Activated naive CD4-positive, alpha-beta T cell treated with anti-CD3 and anti-CD28 coated beads for 36 hours (primary cell): ENCODE measurements at regions not wholly inside any gene's neighbourhood (a gene's known extent, or its start where the extent isn't known, plus 50 kb on each side); places are given as distances from the start of the nearest gene placed in this dataset.
A peak's percentile ranks its signal among the peaks of the same experiment; 100 is the strongest.
"Not testable (repeated sequence)": the region's sequence is repeated elsewhere in the genome, so short reads cannot be mapped to it uniquely, and the experiment has no call there.

Experiments
- CTCF ChIA-PET: fragments of 350-600 bp; sonication (Branson Sonifier 250); formaldehyde crosslinking; loops from one replicate; lab custom pipeline; 2021; ENCODE audit warnings: antibody characterized with exemption; lab: Charles Lee
- DNase-seq: peaks from one replicate; pipeline ENCODE4 v3.0.0-alpha.2; 2020
- H3K27ac Mint-ChIP-seq: one replicate; pipeline ENCODE4 v1.8.0; 2021; ENCODE audit warnings: mild to moderate bottlenecking, mixed read lengths
- H3K27me3 Mint-ChIP-seq: one replicate; pipeline ENCODE4 v1.8.0; 2021; ENCODE audit warnings: low read depth, mixed read lengths
- H3K36me3 Mint-ChIP-seq: one replicate; pipeline ENCODE4 v1.8.0; 2021; ENCODE audit warnings: low read depth, mixed read lengths
- H3K4me1 Mint-ChIP-seq: one replicate; pipeline ENCODE4 v1.8.0; 2021; ENCODE audit warnings: low read depth, mixed read lengths
- H3K4me3 Mint-ChIP-seq: one replicate; pipeline ENCODE4 v1.8.0; 2021; ENCODE audit warnings: mild to moderate bottlenecking, moderate library complexity, mixed read lengths
- H3K9me3 Mint-ChIP-seq: one replicate; pipeline ENCODE4 v1.8.0; 2021; ENCODE audit warnings: mixed read lengths
- intact Hi-C: fragments of 100-400 bp; cut with micrococcal nuclease; formaldehyde crosslinking; loops from one replicate; pipeline ENCODE4 v1.15.1; 2023

DNA sequence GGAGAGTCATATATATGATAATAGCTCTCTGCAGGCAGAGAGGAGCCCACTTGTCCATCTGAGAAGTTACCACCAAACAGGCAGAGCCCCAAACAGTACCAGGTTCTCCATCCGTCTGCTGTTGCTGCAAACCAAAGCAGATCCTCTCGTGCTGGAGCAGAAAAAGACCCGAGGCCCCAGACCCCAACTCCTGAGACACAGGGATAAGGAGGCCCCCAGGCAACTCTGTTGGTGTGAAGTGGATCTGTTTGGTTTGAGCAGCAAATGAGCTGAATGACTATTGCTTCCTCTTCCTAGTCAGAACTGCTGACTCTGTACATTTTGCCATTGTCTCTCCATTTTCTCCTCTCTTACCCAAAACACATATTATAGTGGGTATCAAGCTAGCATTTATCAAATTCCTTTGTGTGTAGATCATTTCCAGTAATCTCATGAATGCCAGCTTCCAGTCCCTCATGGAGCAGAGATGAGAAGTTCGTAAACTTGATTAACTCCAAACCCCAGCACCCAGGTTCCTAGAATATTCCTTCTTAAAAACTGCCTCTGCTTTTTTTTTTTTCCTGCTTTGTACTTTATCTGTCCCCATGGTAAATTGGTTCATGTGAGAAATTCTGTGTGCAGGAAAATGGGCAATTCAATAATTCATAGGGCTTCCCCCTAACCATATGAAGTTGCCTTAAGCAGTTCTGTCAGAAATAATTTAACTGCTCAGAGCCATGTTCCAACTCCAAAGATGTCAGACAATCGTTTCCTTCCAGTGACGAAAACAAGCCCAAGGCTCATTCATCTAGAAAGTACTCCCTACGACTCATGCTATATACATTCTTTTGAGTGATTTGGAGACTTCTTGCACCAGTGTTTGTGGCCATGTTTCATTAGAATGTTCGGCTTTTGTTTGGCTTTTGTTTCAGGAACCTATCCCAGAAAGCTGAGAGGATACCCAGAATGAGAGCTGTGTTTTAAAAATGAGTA, 98.6 kb upstream of the ATXN3L start:
- intact Hi-C loops, result no loop called here
- H3K27ac Mint-ChIP-seq, result no peak overlapping the region
- no peaks in the 10 kb centered on the region for H3K27me3 Mint-ChIP-seq
- H3K36me3 Mint-ChIP-seq, result no peaks in the 10 kb centered on the region
- DNase-seq, result no peak
- CTCF ChIA-PET, result interaction anchor here (0.8 kb wide), 1 partner anchor 471 kb away, joined by 3 read pairs; no protein-coding TSS in a partner anchor
- H3K4me3 Mint-ChIP-seq, result no peak overlapping the region
- H3K4me1 Mint-ChIP-seq, result peaks cover 3% of the 10 kb centered on the region
- H3K9me3 Mint-ChIP-seq, result no peaks in the 10 kb centered on the region

DNA sequence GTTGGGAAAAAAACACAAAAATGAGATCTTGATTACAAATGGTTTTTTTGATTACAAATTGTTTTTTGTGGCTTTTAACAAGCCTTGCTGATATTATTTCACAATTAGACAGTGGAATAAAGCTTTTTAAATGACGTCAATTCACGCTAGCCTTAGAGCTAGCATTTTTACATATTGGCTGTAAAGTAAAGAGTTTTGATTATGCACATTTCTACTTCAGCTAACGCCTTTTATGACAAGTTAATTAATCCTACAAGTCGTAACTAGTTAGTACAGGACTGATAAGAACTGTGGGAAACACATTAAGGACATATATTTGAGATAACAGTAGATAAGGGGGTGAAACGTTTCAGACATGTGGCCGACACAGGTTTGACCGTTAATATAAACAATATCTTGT, 95.7 kb upstream of the ATXN3L start:
- H3K9me3 Mint-ChIP-seq, result no peaks in the 10 kb centered on the region
- no peak overlapping the region for H3K27ac Mint-ChIP-seq
- no peak overlapping the region for H3K4me3 Mint-ChIP-seq
- peaks cover 3% of the 10 kb centered on the region for H3K4me1 Mint-ChIP-seq
- H3K36me3 Mint-ChIP-seq, result no peaks in the 10 kb centered on the region
- CTCF ChIA-PET, result no interaction called here
- intact Hi-C loops, result no loop called here
- H3K27me3 Mint-ChIP-seq, result no peaks in the 10 kb centered on the region
- no peak for DNase-seq

DNA sequence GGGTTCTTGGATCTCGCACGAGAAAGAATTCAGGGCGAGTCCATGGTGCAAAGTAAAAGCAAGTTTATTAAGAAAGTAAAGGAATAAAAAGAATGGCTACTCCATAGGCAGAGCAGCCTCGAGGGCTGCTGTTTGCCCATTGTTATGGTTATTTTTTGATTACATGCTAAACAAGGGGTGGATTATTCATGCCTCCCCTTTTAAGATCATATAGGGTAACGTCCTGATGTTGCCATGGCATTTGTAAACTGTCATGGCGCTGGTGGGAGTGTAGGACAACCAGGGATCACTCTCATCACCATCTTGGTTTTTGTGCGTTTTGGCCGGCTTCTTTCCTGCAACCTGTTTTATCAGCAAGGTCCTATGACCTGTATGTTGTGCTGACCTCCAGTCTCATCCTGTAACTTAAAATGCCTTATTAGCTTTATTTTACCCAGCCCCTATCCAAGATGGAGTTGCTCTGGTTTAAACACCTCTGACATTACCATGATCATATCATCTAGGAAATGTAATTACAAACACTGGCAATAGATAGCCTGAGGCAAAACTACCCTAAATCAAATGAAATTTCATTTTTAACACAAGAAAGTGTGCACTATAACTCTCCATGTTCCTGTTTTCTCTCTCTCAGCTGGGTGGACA, 94.3 kb upstream of the ATXN3L start:
- Mint-ChIP-seq H3K9me3 (no peaks in the 10 kb centered on the region), H3K4me1 (peaks cover 3% of the 10 kb centered on the region), H3K27ac (no peak overlapping the region), H3K27me3 (no peaks in the 10 kb centered on the region), H3K4me3 (no peak overlapping the region), H3K36me3 (no peaks in the 10 kb centered on the region)
- intact Hi-C loops, result no loop called here
- CTCF ChIA-PET, result no interaction called here
- DNase-seq, result no peak

DNA sequence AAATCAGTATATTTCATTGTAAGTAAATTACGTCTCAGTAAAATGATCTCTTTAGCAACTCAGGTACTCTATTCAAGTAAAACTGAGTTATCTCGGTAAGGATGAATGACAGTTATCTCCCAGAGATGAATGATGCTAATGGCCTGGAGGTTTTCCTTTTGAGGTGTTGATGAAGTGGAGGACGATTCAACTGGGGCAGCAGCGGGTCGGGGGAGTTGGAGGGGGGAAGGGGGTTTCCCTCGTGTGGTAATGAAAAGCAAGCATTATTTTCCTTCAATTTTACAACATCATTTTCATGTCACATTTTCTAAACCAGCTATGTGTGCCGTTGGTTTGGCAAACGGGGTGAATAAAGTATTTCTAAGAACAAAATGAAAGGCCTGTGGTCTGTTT, 92.4 kb upstream of the ATXN3L start:
- CTCF ChIA-PET, result no interaction called here
- Mint-ChIP-seq H3K4me1 (no peaks in the 10 kb centered on the region), H3K36me3 (no peaks in the 10 kb centered on the region), H3K9me3 (peaks cover under 1% of the 10 kb centered on the region), H3K27me3 (no peaks in the 10 kb centered on the region), H3K27ac (no peak overlapping the region), H3K4me3 (no peak overlapping the region)
- no peak for DNase-seq
- intact Hi-C loops, result no loop called here

DNA sequence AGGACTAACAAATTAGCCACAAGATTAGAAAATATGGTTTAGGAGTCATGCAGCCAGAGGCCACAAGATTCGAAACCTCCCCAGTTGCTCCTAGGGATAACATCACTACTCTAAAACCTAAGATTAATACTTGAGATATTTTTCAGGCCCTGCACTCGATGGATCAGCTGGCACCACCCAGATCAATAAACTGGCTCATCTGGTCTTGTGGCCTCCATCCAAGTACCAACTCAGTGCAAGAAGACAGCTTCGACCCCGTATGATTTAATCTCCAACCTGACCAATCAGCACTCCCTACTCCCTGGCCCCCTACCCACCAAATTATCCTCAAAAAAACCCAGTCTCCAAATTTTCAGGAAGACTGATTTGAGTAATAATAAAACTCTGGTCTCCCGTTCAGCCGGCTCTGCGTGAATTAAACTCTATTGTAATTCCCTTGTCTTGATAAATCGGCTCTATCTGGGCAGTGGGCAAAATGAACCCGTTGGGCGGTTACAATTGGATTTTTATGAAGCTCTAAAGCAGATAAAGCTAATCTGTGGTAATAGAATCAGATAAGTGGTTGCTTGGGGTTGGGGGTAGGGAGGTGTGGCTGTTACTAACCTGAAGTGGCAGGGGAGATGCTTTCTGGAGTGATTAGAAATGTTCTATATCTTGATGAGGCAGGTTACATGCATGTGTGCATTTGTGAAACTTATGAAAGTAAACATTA, 91.8 kb upstream of the ATXN3L start:
- H3K4me3 Mint-ChIP-seq, result no peak overlapping the region
- no peaks in the 10 kb centered on the region for H3K4me1 Mint-ChIP-seq
- H3K27me3 Mint-ChIP-seq, result no peaks in the 10 kb centered on the region
- CTCF ChIA-PET, result no interaction called here
- no peaks in the 10 kb centered on the region for H3K36me3 Mint-ChIP-seq
- no peak for DNase-seq
- H3K27ac Mint-ChIP-seq, result no peak overlapping the region
- intact Hi-C loops, result no loop called here
- peaks cover 6% of the 10 kb centered on the region for H3K9me3 Mint-ChIP-seq

DNA sequence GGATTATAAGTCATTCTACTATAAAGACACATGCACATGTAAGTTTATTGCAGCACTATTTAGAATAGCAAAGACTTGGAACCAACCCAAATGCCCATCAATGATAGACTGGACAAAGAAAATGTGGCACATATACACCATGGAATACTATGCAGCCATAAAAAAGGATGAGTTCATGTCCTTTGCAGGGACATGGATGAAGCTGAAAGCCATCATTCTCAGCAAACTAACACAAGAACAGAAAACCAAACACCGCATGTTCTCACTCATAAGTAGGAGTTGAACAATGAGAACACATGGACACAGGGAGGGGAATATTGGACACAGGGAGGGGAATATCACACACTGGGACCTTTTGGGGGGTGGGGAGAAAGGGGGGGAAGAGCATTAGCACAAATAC, 88.7 kb upstream of the ATXN3L start:
- H3K4me1 Mint-ChIP-seq, intact Hi-C loops, H3K9me3 Mint-ChIP-seq, H3K27me3 Mint-ChIP-seq, H3K4me3 Mint-ChIP-seq, H3K27ac Mint-ChIP-seq, DNase-seq, CTCF ChIA-PET, H3K36me3 Mint-ChIP-seq: not testable (repeated sequence)

DNA sequence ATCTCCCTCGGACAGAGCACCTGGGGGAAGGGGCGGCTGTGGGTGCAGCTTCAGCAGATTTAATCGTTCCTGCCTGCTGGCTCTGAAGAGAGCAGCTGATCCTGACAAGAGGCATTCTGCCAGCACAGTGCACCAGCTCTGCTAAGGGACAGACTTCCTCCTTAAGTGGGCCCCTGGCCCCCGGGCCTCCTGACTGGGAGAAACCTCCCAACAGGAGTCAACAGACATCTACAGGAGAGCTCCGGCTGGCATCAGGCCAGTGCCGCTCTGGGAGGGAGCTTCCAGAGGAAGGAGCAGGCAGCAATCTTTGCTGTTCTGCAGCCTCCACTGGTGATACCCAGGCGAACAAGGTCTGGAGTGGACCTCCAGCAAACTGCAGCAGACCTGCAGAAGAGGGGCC, 84.9 kb upstream of the ATXN3L start:
- H3K36me3 Mint-ChIP-seq, DNase-seq, intact Hi-C loops, H3K4me3 Mint-ChIP-seq, H3K9me3 Mint-ChIP-seq, H3K4me1 Mint-ChIP-seq, H3K27ac Mint-ChIP-seq, H3K27me3 Mint-ChIP-seq: not testable (repeated sequence)
- CTCF ChIA-PET, result interaction anchor here (0.6 kb wide), 1 partner anchor 468 kb away, joined by 4 read pairs; no protein-coding TSS in a partner anchor

DNA sequence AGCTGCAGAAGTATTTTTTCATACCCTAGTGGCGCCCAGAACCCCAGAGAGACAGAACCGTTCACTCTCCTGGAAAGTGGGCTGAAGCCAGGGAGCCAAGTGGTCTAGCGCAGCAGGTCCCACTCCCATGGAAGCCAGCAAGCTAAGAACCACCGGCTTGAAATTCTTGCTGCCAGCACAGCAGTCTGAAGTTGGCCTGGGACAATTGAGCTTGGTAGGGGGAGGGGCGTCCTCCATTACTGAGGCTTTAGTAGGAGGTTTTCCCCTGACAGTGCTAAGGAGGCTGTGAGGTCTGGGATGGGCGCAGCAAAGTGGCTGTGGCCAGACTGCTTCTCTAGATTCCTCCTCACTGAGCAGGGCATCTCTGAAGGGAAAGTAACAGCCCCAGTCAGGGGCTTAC, 84.5 kb upstream of the ATXN3L start:
- no peaks in the 10 kb centered on the region for H3K27me3 Mint-ChIP-seq
- intact Hi-C loops, result no loop called here
- no peak overlapping the region for H3K4me3 Mint-ChIP-seq
- H3K9me3 Mint-ChIP-seq, result peaks cover 8% of the 10 kb centered on the region
- H3K27ac Mint-ChIP-seq, result no peak overlapping the region
- H3K4me1 Mint-ChIP-seq, result no peaks in the 10 kb centered on the region
- no peaks in the 10 kb centered on the region for H3K36me3 Mint-ChIP-seq
- CTCF ChIA-PET, result interaction anchor here (0.6 kb wide), 1 partner anchor 467 kb away, joined by 4 read pairs; no protein-coding TSS in a partner anchor
- DNase-seq, result no peak

DNA sequence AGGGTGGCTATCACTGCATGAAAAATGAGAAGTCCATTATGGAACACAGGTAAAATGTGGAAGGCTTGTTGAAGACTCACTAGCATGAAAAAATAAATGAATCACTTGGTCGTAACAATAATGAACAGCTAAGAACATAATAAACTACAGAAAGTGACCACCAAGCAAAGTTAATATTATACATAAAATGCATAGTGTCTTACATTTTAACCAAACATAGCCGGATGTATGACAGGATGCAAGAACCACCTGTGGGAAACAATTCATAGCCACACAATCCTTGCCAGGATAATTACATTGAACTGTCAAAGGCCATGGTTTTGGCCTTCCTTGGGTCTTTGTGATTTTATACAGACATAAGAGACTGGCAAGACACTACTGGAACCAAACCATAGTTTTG, 81.9 kb upstream of the ATXN3L start:
- Mint-ChIP-seq H3K36me3 (no peaks in the 10 kb centered on the region), H3K4me1 (peaks cover 4% of the 10 kb centered on the region), H3K27ac (no peak overlapping the region), H3K27me3 (no peaks in the 10 kb centered on the region), H3K9me3 (peaks cover 3% of the 10 kb centered on the region), H3K4me3 (no peak overlapping the region)
- CTCF ChIA-PET, result no interaction called here
- no peak for DNase-seq
- intact Hi-C loops, result no loop called here

DNA sequence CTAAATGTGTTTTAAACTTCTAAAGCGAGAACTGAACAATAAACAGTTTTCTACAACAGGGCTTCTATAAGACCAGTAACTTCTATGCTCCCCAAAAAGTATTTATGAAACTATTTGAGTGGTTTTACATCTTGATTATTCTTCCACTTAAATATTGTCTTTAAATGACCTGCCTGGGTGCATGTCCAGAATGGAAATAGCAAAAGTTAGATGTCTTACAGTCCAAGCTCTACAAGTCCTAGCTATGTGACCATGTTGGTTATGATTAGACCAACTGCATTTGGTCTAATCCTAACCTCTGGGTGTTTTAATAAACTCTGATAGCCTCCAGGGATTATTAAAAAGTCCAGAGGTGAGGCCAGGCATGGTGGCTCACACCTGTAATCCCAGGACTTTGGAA, 79.0 kb upstream of the ATXN3L start:
- Mint-ChIP-seq H3K36me3 (no peaks in the 10 kb centered on the region), H3K4me3 (no peak overlapping the region), H3K4me1 (peaks cover 8% of the 10 kb centered on the region), H3K27ac (no peak overlapping the region), H3K27me3 (no peaks in the 10 kb centered on the region), H3K9me3 (no peaks in the 10 kb centered on the region)
- CTCF ChIA-PET, result no interaction called here
- intact Hi-C loops, result no loop called here
- no peak for DNase-seq

DNA sequence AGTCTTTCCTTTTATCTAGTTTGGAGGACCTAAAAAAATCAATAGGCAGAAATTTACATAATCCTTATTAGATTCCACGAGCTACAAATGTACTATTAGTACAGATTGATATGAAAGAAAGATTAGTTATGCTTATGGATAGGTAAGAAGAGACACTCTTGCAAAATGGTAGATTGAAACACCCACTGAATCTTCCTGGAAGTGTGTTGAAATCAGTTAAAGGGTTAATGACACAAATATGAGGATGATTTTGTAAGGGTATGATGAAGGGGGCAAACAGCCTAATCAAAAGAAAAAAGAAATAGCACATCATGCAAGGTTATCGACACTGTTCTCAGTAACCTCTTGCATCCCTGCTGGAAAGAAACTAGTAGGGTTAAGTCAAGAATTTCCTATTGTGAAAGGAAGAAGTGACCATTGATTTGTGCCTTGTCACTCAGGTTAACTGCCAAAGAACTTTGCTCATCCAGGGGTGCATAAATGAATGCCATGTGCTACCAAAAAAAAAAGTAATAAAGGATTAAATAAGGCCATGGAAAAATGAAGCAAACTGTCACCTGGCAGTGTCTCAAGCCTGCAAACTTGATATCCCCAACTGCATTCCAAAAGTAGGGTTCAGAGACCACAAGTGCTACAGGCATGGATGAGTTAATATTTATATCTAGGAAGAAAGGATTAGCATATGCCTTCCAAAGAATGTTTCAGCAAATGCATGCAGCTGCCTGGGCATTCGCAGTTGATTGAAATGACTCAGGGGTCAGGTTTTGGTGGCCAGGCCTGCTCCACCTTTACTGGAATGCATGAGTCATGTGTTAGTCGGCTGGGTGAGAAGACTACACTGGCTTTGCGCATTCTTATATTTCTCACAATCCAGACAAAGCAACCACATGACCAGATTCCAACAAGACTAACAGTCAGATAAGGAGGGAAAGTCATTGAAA, 78.3 kb upstream of the ATXN3L start:
- Mint-ChIP-seq H3K4me1 (peaks cover 8% of the 10 kb centered on the region), H3K36me3 (no peaks in the 10 kb centered on the region), H3K27ac (no peak overlapping the region), H3K4me3 (no peak overlapping the region), H3K9me3 (no peaks in the 10 kb centered on the region), H3K27me3 (no peaks in the 10 kb centered on the region)
- CTCF ChIA-PET, result no interaction called here
- intact Hi-C loops, result no loop called here
- peak; percentile 20 for DNase-seq
